HCT116 (cell line): ENCODE measurements at regions not wholly inside any gene's neighbourhood (a gene's known extent, or its start where the extent isn't known, plus 50 kb on each side); places are given as distances from the start of the nearest gene placed in this dataset.

Experiments used
- ATAC-seq: fragments of 200-7000 bp; cut with Tn5 transposase; 2 replicates; pipeline ENCODE4 v1.9.1; 2020; ENCODE audit warnings: mild to moderate bottlenecking, moderate library complexity
- BruUV-seq: library from RNA; stranded (reverse); fragments of 400-500 nt; replicated peaks from 2 replicates; lab custom pipeline; 2021; lab: Mats Ljungman, UMichigan
- CTCF ChIA-PET: fragments of 300-600 bp; sonication (Branson Sonifier 250); formaldehyde crosslinking; loops from one replicate; lab custom pipeline; 2021; ENCODE audit warnings: antibody characterized with exemption; lab: Charles Lee
- POLR2A ChIA-PET: fragments of 300-600, 350-600 bp; sonication (Branson Sonifier 250); formaldehyde crosslinking; loops from one replicate; lab custom pipeline; 2021; ENCODE audit warnings: antibody characterized with exemption; lab: Charles Lee
- RAD21 ChIA-PET, 2 experiments: fragments of 300-600 bp; sonication (Branson Sonifier 250); formaldehyde crosslinking; loops; one replicate each; lab custom pipeline; 2023; ENCODE audit warnings: low total read pairs in 2 of 2; ENCODE audit not compliant: uncharacterized antibody in 2 of 2, unreplicated experiment in 2 of 2, low non-redundant PET in 1 of 2; lab: Charles Lee
- DNase-seq: peaks from one replicate; pipeline ENCODE4 v3.0.0-alpha.2; 2010; ENCODE audit warnings: low read depth, low spot score
- H2AFZ ChIP-seq: fragments of 200-600 bp; shearing (Covaris generic), sonication (generic); 2 replicates; pipeline ENCODE4 v1.6.1; 2017; ENCODE audit warnings: low read depth, mixed run types, mixed read lengths, antibody characterized with exemption, low read length; ENCODE audit not compliant: poor library complexity, severe bottlenecking
- H3K27ac ChIP-seq: 2 replicates; pipeline ENCODE4 v1.5.1; 2012; ENCODE audit warnings: low read depth, low read length
- H3K27me3 ChIP-seq: fragments of 200-600 bp; sonication (generic); 2 replicates; pipeline ENCODE4 v1.6.1; 2016; ENCODE audit warnings: mixed run types, low read length, mixed read lengths; ENCODE audit not compliant: insufficient read depth
- H3K36me3 ChIP-seq, 2 experiments: fragments of 200-500 bp in 1 of 2; fragments of 200-600 bp in 1 of 2; sonication (Bioruptor generic) in 1 of 2; sonication (generic) in 1 of 2; 2 replicates each; pipeline versions ENCODE4 v1.5.1 to v1.6.1; 2014 to 2016; ENCODE audit warnings: low read length in 2 of 2, inconsistent platforms in 1 of 2, mixed read lengths in 1 of 2, mixed run types in 1 of 2; ENCODE audit not compliant: insufficient read depth in 2 of 2, control insufficient read depth in 1 of 2
- H3K4me1 ChIP-seq, 2 experiments: fragments of 200-600 bp in 1 of 2; sonication (generic) in 1 of 2; 2 replicates each; pipeline versions ENCODE4 v1.5.1 to v1.6.1; 2012 to 2017; ENCODE audit warnings: low read length in 2 of 2, inconsistent platforms in 1 of 2, mild to moderate bottlenecking in 1 of 2, mixed read lengths in 1 of 2, mixed run types in 1 of 2, moderate library complexity in 1 of 2; ENCODE audit not compliant: insufficient read depth in 2 of 2, control insufficient read depth in 1 of 2
- H3K4me2 ChIP-seq: fragments of 200-600 bp; sonication (generic); 2 replicates; pipeline ENCODE4 v1.6.1; 2017; ENCODE audit warnings: mixed run types, low read length, mixed read lengths
- H3K4me3 ChIP-seq, 2 experiments: fragments of 200-600 bp in 1 of 2; sonication (generic) in 1 of 2; replicated peaks in 1 of 2; 2 replicates each; pipeline ENCODE4 v1.5.1; 2011 to 2016; ENCODE audit warnings: low read length in 2 of 2, control low read depth in 1 of 2, low read depth in 1 of 2, mild to moderate bottlenecking in 1 of 2, mixed read lengths in 1 of 2, mixed run types in 1 of 2
- H3K79me2 ChIP-seq: fragments of 200-600 bp; sonication (generic); 2 replicates; pipeline ENCODE4 v1.6.1; 2017; ENCODE audit warnings: mild to moderate bottlenecking, mixed run types, low read length, moderate library complexity, mixed read lengths; ENCODE audit not compliant: insufficient read depth
- H3K9ac ChIP-seq: fragments of 200-600 bp; sonication (generic); 2 replicates; pipeline ENCODE4 v1.6.1; 2016; ENCODE audit warnings: low read length, mixed read lengths
- H3K9me2 ChIP-seq: fragments of 200-600 bp; sonication (generic), shearing (Covaris generic); 2 replicates; pipeline ENCODE4 v1.6.1; 2017; ENCODE audit warnings: mixed run types, mild to moderate bottlenecking, moderate library complexity; ENCODE audit not compliant: insufficient read depth
- H3K9me3 ChIP-seq, 2 experiments: fragments of 200-500 bp in 1 of 2; fragments of 200-600 bp in 1 of 2; sonication (Bioruptor generic) in 1 of 2; sonication (generic) in 1 of 2; 2 replicates each; pipeline ENCODE4 v1.6.1; 2014 to 2017; ENCODE audit warnings: low read length in 2 of 2, mixed read lengths in 2 of 2, inconsistent platforms in 1 of 2, low read depth in 1 of 2, mild to moderate bottlenecking in 1 of 2, mixed run types in 1 of 2, moderate library complexity in 1 of 2; ENCODE audit not compliant: control insufficient read depth in 1 of 2, insufficient read depth in 1 of 2
- H4K20me1 ChIP-seq: fragments of 200-600 bp; sonication (generic), shearing (Covaris generic); 2 replicates; pipeline ENCODE4 v1.6.1; 2017; ENCODE audit warnings: mixed run types, mild to moderate bottlenecking, moderate library complexity; ENCODE audit not compliant: insufficient read depth
- CEBPB ChIP-seq: IDR thresholded peaks from 2 replicates; pipeline ENCODE4 v1.6.1; 2012; ENCODE audit warnings: low read depth
- EGR1 ChIP-seq: IDR thresholded peaks from 2 replicates; pipeline ENCODE4 v1.6.1; 2012; ENCODE audit warnings: low read depth
- ELF1 ChIP-seq: IDR thresholded peaks from 2 replicates; pipeline ENCODE4 v1.6.1; 2012; ENCODE audit warnings: low read depth, borderline replicate concordance
- EZH2 ChIP-seq: fragments of 200-600 bp; sonication (generic); IDR thresholded peaks from 2 replicates; pipeline ENCODE4 v1.6.1; 2017; ENCODE audit warnings: antibody characterized with exemption, mixed run types
- EZH2phosphoT487 ChIP-seq: fragments of 200-600 bp; IDR thresholded peaks from 2 replicates; pipeline ENCODE4 v1.6.1; 2018; ENCODE audit warnings: antibody characterized with exemption, borderline replicate concordance
- FOSL1 ChIP-seq: IDR thresholded peaks from 2 replicates; pipeline ENCODE4 v1.6.1; 2012; ENCODE audit warnings: low read depth
- JUND ChIP-seq: IDR thresholded peaks from 2 replicates; pipeline ENCODE4 v1.6.1; 2012
- POLR2A ChIP-seq: IDR thresholded peaks from 2 replicates; pipeline ENCODE4 v1.7.0; 2011; ENCODE audit warnings: borderline replicate concordance; ENCODE audit not compliant: insufficient read depth, insufficient read length; ENCODE audit errors: extremely low read depth
- POLR2AphosphoS5 ChIP-seq: IDR thresholded peaks from 2 replicates; pipeline ENCODE4 v1.6.1; 2011; ENCODE audit warnings: mild to moderate bottlenecking, low read depth, low read length, moderate library complexity
- RAD21 ChIP-seq: IDR thresholded peaks from 2 replicates; pipeline ENCODE4 v1.6.1; 2012; ENCODE audit warnings: low read depth, mild to moderate bottlenecking
- SIN3A ChIP-seq: IDR thresholded peaks from 2 replicates; pipeline ENCODE4 v1.6.1; 2012; ENCODE audit warnings: low read depth
- SRF ChIP-seq: IDR thresholded peaks from 2 replicates; pipeline ENCODE4 v1.6.1; 2012; ENCODE audit warnings: low read depth
- YY1 ChIP-seq: IDR thresholded peaks from 2 replicates; pipeline ENCODE4 v1.6.1; 2011; ENCODE audit warnings: low read length, low read depth, moderate library complexity, mild to moderate bottlenecking; ENCODE audit not compliant: insufficient replicate concordance; ENCODE audit errors: extremely low read depth
- ZFX ChIP-seq: fragments of 450-650 bp; IDR thresholded peaks from 2 replicates; pipeline ENCODE4 v1.6.1; 2017
- ZNF274 ChIP-seq: fragments of 200-500 bp; sonication (Bioruptor generic); IDR thresholded peaks from 2 replicates; pipeline ENCODE4 v1.6.1; 2014; ENCODE audit warnings: mild to moderate bottlenecking, low read depth, low read length, inconsistent platforms
- intact Hi-C: fragments of 100-400 bp; cut with micrococcal nuclease; formaldehyde crosslinking; loops from 2 replicates; pipeline ENCODE4 v1.10.0; 2022
- TF ChIP-seq, protein P1 (sequence below): IDR thresholded peaks from 2 replicates; pipeline ENCODE4 v1.6.1; 2012
- TF ChIP-seq, protein P2 (sequence below): IDR thresholded peaks from 2 replicates; pipeline ENCODE4 v1.6.1; 2012
- TF ChIP-seq, protein P3 (sequence below): IDR thresholded peaks from 2 replicates; pipeline ENCODE4 v1.6.1; 2011; ENCODE audit warnings: mild to moderate bottlenecking, low read length, moderate library complexity; ENCODE audit not compliant: insufficient replicate concordance; ENCODE audit errors: extremely low read depth
- TF ChIP-seq, protein P4 (sequence below): IDR thresholded peaks from 2 replicates; pipeline ENCODE4 v1.6.1; 2012; ENCODE audit warnings: low read depth
- TF ChIP-seq, protein P5 (sequence below), 3 experiments: fragments of 200-600 bp in 1 of 3; sonication (generic) in 1 of 3; IDR thresholded peaks in 2 of 3; conservative IDR thresholded peaks in 1 of 3; 2 replicates each; pipeline ENCODE4 v1.5.1; 2012 to 2017; ENCODE audit warnings: low read depth in 2 of 3, low read length in 2 of 3, antibody characterized with exemption in 1 of 3, borderline replicate concordance in 1 of 3, control low read depth in 1 of 3, mild to moderate bottlenecking in 1 of 3, mixed read lengths in 1 of 3, mixed run types in 1 of 3, moderate library complexity in 1 of 3; ENCODE audit not compliant: insufficient read depth in 1 of 3

DNA sequence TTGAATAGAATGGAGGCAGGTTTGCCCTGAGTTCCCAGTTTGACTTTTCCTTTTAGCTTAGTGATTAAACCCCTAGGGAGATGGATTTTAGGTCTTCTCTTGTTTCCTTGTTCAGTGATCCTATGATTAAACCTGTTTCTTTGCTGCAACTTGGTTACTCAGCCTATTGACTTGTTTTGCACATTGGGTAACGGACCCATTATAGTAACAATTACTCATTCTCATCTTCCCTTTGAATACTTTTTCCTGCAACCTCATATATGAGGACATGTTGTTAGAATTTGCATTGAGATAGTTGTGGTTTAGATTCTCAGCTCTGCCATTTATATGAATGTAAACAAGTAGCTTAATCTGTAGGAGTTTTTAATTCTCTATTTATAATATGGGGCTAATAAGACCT is 489.2 kb upstream of the CNTN5 start:
- TF ChIP-seq EZH2phosphoT487 (no peak), RAD21 (no peak), ELF1 (no peak), CEBPB (no peak), JUND (no peak), EGR1 (no peak), SIN3A (no peak), ZFX (no peak), POLR2A (no peak), EZH2 (no peak), SRF (no peak), POLR2AphosphoS5 (no peak), ZNF274 (no peak), YY1 (no peak), FOSL1 (no peak)
- TF ChIP-seq, protein P1, sequence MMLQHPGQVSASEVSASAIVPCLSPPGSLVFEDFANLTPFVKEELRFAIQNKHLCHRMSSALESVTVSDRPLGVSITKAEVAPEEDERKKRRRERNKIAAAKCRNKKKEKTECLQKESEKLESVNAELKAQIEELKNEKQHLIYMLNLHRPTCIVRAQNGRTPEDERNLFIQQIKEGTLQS: no peak
- TF ChIP-seq, protein P2, sequence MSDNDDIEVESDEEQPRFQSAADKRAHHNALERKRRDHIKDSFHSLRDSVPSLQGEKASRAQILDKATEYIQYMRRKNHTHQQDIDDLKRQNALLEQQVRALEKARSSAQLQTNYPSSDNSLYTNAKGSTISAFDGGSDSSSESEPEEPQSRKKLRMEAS: no peak
- TF ChIP-seq, protein P3, sequence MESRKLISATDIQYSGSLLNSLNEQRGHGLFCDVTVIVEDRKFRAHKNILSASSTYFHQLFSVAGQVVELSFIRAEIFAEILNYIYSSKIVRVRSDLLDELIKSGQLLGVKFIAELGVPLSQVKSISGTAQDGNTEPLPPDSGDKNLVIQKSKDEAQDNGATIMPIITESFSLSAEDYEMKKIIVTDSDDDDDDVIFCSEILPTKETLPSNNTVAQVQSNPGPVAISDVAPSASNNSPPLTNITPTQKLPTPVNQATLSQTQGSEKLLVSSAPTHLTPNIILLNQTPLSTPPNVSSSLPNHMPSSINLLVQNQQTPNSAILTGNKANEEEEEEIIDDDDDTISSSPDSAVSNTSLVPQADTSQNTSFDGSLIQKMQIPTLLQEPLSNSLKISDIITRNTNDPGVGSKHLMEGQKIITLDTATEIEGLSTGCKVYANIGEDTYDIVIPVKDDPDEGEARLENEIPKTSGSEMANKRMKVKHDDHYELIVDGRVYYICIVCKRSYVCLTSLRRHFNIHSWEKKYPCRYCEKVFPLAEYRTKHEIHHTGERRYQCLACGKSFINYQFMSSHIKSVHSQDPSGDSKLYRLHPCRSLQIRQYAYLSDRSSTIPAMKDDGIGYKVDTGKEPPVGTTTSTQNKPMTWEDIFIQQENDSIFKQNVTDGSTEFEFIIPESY: no peak
- TF ChIP-seq, protein P4, sequence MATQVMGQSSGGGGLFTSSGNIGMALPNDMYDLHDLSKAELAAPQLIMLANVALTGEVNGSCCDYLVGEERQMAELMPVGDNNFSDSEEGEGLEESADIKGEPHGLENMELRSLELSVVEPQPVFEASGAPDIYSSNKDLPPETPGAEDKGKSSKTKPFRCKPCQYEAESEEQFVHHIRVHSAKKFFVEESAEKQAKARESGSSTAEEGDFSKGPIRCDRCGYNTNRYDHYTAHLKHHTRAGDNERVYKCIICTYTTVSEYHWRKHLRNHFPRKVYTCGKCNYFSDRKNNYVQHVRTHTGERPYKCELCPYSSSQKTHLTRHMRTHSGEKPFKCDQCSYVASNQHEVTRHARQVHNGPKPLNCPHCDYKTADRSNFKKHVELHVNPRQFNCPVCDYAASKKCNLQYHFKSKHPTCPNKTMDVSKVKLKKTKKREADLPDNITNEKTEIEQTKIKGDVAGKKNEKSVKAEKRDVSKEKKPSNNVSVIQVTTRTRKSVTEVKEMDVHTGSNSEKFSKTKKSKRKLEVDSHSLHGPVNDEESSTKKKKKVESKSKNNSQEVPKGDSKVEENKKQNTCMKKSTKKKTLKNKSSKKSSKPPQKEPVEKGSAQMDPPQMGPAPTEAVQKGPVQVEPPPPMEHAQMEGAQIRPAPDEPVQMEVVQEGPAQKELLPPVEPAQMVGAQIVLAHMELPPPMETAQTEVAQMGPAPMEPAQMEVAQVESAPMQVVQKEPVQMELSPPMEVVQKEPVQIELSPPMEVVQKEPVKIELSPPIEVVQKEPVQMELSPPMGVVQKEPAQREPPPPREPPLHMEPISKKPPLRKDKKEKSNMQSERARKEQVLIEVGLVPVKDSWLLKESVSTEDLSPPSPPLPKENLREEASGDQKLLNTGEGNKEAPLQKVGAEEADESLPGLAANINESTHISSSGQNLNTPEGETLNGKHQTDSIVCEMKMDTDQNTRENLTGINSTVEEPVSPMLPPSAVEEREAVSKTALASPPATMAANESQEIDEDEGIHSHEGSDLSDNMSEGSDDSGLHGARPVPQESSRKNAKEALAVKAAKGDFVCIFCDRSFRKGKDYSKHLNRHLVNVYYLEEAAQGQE: no peak
- TF ChIP-seq, protein P5, sequence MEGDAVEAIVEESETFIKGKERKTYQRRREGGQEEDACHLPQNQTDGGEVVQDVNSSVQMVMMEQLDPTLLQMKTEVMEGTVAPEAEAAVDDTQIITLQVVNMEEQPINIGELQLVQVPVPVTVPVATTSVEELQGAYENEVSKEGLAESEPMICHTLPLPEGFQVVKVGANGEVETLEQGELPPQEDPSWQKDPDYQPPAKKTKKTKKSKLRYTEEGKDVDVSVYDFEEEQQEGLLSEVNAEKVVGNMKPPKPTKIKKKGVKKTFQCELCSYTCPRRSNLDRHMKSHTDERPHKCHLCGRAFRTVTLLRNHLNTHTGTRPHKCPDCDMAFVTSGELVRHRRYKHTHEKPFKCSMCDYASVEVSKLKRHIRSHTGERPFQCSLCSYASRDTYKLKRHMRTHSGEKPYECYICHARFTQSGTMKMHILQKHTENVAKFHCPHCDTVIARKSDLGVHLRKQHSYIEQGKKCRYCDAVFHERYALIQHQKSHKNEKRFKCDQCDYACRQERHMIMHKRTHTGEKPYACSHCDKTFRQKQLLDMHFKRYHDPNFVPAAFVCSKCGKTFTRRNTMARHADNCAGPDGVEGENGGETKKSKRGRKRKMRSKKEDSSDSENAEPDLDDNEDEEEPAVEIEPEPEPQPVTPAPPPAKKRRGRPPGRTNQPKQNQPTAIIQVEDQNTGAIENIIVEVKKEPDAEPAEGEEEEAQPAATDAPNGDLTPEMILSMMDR (IDR thresholded peaks at IDR 0.05 in 2 of 3, conservative IDR thresholded peaks at IDR 0.05 in 1 of 3; ENCODE audit: borderline replicate concordance in 1 of 3, insufficient read depth in 1 of 3, low read depth in 2 of 3, low read length in 2 of 3): no peak
- ATAC-seq (no peak), DNase-seq (no peak)
- no TSS peak for BruUV-seq
- intact Hi-C loops: no loop called here
- Histone ChIP-seq H3K4me1 (no peaks in the 10 kb centered on the region), H3K9me2 (no peaks in the 10 kb centered on the region), H3K4me3 (no peak overlapping the region), H2AFZ (no peak overlapping the region), H4K20me1 (no peaks in the 10 kb centered on the region), H3K27ac (no peak overlapping the region), H3K9ac (no peak overlapping the region), H3K27me3 (no peaks in the 10 kb centered on the region), H3K9me3 (peaks cover 0 to 7% of the 10 kb centered on the region in 2 experiments; a peak in 2 of 4 replicates), H3K36me3 (no peaks in the 10 kb centered on the region), H3K79me2 (no peaks in the 10 kb centered on the region), H3K4me2 (no peak overlapping the region)
- ChIA-PET CTCF (no interaction called here), RAD21 (no interaction called here), POLR2A (no interaction called here)
